Brain microvascular endothelial cell (primary cell): ENCODE measurements at regions not wholly inside any gene's neighbourhood (a gene's known extent, or its start where the extent isn't known, plus 50 kb on each side); places are given as distances from the start of the nearest gene placed in this dataset.

Source experiments
- DNase-seq: peaks from one replicate; pipeline ENCODE4 v3.0.0-alpha.2; 2020
- H3K27ac ChIP-seq: fragments of 250-450 bp; sonication (Bioruptor Pico); 2 replicates; pipeline ENCODE4 v1.5.1; 2020; ENCODE audit warnings: mild to moderate bottlenecking, moderate library complexity
- H3K27me3 ChIP-seq: fragments of 250-450 bp; sonication (Bioruptor Pico); replicated peaks from 2 replicates; pipeline ENCODE4 v1.5.1; 2020; ENCODE audit warnings: mild to moderate bottlenecking
- H3K36me3 ChIP-seq: fragments of 250-450 bp; sonication (Bioruptor Pico); replicated peaks from 2 replicates; pipeline ENCODE4 v1.5.1; 2020; ENCODE audit warnings: mild to moderate bottlenecking
- H3K4me3 ChIP-seq: 2 replicates; pipeline ENCODE4 v1.5.1; 2011; ENCODE audit warnings: low read depth, mild to moderate bottlenecking, control low read depth, low read length, moderate library complexity
- in situ Hi-C: cut with HindIII; loops from 2 replicates; pipeline ENCODE4 v1.10.0; 2017; ENCODE audit warnings: low sequenced_read_pairs, low pct_ligation_motif_present
- TF ChIP-seq, protein P1 (sequence below): IDR thresholded peaks from 2 replicates; pipeline ENCODE4 v1.5.1; 2011; ENCODE audit warnings: low read depth, mild to moderate bottlenecking, moderate library complexity, low read length, control low read depth, inconsistent platforms; ENCODE audit errors: missing control alignments

DNA sequence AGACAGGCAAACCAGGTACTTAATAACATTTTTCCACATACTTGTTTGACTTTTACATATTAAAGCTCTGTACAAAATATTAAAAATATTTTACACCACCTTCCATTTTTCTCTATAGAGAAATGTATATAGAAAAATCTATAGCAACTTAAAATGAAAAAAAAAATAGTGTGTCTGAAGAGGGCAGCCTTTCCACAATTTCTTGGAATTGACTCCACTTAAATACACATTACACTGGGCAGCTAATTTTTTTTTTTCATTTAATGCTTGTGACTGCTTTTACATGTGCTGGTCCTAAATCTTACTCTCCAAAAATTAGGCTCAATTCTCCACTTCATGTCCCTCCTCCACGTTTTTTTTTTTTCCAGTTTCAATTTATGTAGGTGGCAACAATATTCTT, 427.0 kb upstream of the RBMS3 start:
- Histone ChIP-seq H3K36me3 (no peaks in the 10 kb centered on the region), H3K27ac (no peak overlapping the region), H3K27me3 (no peaks in the 10 kb centered on the region), H3K4me3 (no peak overlapping the region)
- no peak for DNase-seq
- TF ChIP-seq, protein P1, sequence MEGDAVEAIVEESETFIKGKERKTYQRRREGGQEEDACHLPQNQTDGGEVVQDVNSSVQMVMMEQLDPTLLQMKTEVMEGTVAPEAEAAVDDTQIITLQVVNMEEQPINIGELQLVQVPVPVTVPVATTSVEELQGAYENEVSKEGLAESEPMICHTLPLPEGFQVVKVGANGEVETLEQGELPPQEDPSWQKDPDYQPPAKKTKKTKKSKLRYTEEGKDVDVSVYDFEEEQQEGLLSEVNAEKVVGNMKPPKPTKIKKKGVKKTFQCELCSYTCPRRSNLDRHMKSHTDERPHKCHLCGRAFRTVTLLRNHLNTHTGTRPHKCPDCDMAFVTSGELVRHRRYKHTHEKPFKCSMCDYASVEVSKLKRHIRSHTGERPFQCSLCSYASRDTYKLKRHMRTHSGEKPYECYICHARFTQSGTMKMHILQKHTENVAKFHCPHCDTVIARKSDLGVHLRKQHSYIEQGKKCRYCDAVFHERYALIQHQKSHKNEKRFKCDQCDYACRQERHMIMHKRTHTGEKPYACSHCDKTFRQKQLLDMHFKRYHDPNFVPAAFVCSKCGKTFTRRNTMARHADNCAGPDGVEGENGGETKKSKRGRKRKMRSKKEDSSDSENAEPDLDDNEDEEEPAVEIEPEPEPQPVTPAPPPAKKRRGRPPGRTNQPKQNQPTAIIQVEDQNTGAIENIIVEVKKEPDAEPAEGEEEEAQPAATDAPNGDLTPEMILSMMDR, result peak; percentile 13
- in situ Hi-C loops, result no loop called here

DNA sequence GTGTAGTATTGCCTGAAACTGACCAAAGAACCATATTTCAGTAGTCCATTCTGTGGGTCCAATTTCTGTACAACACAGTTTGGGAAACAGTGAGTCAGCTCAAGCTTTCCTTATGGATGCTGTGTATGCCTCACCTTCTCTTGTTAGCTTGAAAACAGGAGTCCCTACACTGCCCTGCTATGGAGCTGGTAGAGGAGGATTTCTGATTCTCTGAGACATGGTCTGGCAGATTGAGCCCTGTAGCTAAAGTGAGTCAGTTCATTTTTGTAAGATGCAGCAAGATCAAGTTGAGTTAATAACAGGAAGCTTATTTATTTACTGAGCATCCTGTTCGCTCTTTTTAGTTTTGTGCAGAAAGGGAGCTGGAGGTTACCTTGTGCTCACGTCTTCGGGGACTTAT, 424.1 kb upstream of the RBMS3 start:
- no peak overlapping the region for H3K4me3 ChIP-seq
- no peaks in the 10 kb centered on the region for H3K36me3 ChIP-seq
- DNase-seq, result peak; percentile 2
- TF ChIP-seq, protein P1, result no peak
- no peak overlapping the region for H3K27ac ChIP-seq
- in situ Hi-C loops, result no loop called here
- no peaks in the 10 kb centered on the region for H3K27me3 ChIP-seq

DNA sequence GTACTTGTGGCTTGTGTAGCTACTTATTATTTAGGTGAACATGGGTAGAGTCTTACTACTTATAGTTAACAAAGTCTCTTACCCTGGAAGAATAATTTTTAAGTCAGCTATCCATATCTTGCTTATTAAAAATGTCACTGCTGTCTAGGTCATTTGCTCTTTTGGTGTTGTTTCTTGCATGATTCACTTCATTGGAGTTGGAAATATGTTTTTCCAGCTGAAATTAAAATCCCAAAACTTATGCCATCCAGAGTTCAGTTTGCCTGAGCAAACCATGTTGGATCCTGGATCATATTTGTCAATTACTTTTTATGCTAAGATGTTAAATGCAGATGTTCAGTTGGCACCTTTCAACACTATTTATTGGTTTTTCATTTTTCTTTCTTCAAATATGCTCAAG, 421.0 kb upstream of the RBMS3 start:
- in situ Hi-C loops, result no loop called here
- H3K36me3 ChIP-seq, result no peaks in the 10 kb centered on the region
- H3K4me3 ChIP-seq, result no peak overlapping the region
- no peak overlapping the region for H3K27ac ChIP-seq
- TF ChIP-seq, protein P1, result no peak
- no peak for DNase-seq
- no peaks in the 10 kb centered on the region for H3K27me3 ChIP-seq

DNA sequence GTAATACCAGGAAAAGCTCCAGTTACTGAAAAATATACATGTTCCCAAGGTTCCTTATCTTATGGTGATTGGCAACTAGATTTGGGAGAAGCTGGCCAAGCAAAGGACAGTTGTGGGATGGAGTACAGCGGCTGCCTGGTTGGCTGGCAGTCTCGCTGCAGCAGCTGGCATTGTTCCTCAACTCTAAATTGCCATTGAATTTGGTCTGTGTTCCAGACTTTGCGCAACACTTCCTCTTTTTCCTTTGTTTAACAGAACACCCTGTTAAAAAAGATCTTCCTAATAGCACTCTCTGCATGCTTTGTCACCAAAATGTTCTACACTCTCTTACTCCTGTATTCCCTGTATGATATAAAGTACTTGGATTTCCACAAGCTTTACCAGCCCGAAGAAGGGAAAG, 420.6 kb upstream of the RBMS3 start:
- no peak overlapping the region for H3K4me3 ChIP-seq
- TF ChIP-seq, protein P1, result no peak
- no peak overlapping the region for H3K27ac ChIP-seq
- no peaks in the 10 kb centered on the region for H3K36me3 ChIP-seq
- H3K27me3 ChIP-seq, result no peaks in the 10 kb centered on the region
- in situ Hi-C loops, result no loop called here
- DNase-seq, result no peak

DNA sequence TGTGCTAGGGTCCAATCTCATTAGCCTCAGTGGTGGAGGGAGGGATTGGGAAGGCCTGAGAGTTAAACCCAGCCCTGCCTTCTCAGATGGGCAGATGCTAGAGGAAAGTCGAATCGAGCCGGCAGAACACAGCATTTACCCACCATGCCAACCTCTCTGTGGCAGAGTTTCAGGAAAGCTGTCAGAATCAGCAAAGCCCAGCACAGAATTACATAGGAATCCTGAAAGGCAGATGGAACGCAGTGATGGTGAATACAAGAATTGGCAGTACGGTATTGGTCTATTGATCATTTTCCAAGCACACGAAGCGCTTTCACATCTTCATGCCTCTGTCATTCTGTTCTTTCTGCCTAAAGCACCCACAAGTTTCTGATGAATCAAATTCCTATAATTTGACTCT, 417.7 kb upstream of the RBMS3 start:
- Histone ChIP-seq H3K36me3 (no peaks in the 10 kb centered on the region), H3K27ac (no peak overlapping the region), H3K4me3 (no peak overlapping the region), H3K27me3 (no peaks in the 10 kb centered on the region)
- TF ChIP-seq, protein P1, result no peak
- no peak for DNase-seq
- in situ Hi-C loops, result no loop called here

DNA sequence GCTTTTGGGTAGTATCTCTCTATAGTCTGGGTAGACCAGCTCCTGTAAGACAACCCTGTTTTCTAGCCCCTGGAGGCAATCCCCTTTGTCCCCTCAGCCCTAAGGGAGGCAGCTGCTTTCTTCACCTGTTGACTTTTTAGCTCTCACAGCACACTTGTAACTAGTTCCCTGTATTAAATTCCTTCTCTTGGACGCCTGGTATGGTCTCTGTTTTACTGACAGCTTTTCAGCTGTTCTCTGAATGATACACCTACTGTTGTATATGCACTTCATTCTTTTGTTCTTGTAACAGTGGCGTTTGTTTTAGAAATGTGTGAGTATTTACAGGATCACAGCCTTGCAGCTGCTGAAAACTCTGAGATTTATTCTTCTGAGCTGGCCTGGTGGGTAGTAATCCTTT, 413.0 kb upstream of the RBMS3 start:
- no peak overlapping the region for H3K27ac ChIP-seq
- no peak overlapping the region for H3K4me3 ChIP-seq
- in situ Hi-C loops, result no loop called here
- no peaks in the 10 kb centered on the region for H3K36me3 ChIP-seq
- DNase-seq, result no peak
- TF ChIP-seq, protein P1, result no peak
- no peaks in the 10 kb centered on the region for H3K27me3 ChIP-seq
